PC-9 (cell line): ENCODE measurements at regions not wholly inside any gene's neighbourhood (a gene's known extent, or its start where the extent isn't known, plus 50 kb on each side); places are given as distances from the start of the nearest gene placed in this dataset.

Experiments
- CTCF ChIP-seq: fragments of 200-600 bp; sonication (generic); conservative IDR thresholded peaks from 2 replicates; pipeline ENCODE4 v1.6.1; 2017; ENCODE audit warnings: mixed run types, antibody characterized with exemption, mild to moderate bottlenecking, moderate library complexity
- EZH2 ChIP-seq: fragments of 200-600 bp; sonication (generic); IDR thresholded peaks from 2 replicates; pipeline ENCODE4 v1.8.0; 2017; ENCODE audit warnings: antibody characterized with exemption, low read depth

- TF ChIP-seq CTCF: no peak
- TF ChIP-seq EZH2: no peak
Observed at GRCh38 chr14:40576880-40577478, 1029.7 kb upstream of the LRFN5 start.
